ENCODE measurements at regions not wholly inside any gene's neighbourhood (a gene's known extent, or its start where the extent isn't known, plus 50 kb on each side); places are given as distances from the start of the nearest gene placed in this dataset.
"Not testable (repeated sequence)": the region's sequence is repeated elsewhere in the genome, so short reads cannot be mapped to it uniquely, and the experiment has no call there.

- no peak overlapping the region for H3K4me3 ChIP-seq (ENCODE audit: low read depth, low read length)
- TF ChIP-seq, protein P1, sequence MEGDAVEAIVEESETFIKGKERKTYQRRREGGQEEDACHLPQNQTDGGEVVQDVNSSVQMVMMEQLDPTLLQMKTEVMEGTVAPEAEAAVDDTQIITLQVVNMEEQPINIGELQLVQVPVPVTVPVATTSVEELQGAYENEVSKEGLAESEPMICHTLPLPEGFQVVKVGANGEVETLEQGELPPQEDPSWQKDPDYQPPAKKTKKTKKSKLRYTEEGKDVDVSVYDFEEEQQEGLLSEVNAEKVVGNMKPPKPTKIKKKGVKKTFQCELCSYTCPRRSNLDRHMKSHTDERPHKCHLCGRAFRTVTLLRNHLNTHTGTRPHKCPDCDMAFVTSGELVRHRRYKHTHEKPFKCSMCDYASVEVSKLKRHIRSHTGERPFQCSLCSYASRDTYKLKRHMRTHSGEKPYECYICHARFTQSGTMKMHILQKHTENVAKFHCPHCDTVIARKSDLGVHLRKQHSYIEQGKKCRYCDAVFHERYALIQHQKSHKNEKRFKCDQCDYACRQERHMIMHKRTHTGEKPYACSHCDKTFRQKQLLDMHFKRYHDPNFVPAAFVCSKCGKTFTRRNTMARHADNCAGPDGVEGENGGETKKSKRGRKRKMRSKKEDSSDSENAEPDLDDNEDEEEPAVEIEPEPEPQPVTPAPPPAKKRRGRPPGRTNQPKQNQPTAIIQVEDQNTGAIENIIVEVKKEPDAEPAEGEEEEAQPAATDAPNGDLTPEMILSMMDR (IDR thresholded peaks at IDR 0.05; ENCODE audit: borderline replicate concordance, insufficient read depth, low read depth, low read length): no peak
Measured at GRCh38 chr10:37067576-37067975, 57.8 kb upstream of the ANKRD30A start.

GRCh38 chr10:37062296-37062695, 63.1 kb upstream of the ANKRD30A start:
- H3K4me3 ChIP-seq (ENCODE audit: low read depth, low read length): not testable (repeated sequence)

GRCh38 chr10:37057261-37057660, 68.1 kb upstream of the ANKRD30A start:
- TF ChIP-seq, protein P1 (IDR thresholded peaks at IDR 0.05; ENCODE audit: borderline replicate concordance, insufficient read depth, low read depth, low read length): no peak

GRCh38 chr10:37053476-37053875, 71.9 kb upstream of the ANKRD30A start:
- TF ChIP-seq, protein P1 (IDR thresholded peaks at IDR 0.05; ENCODE audit: borderline replicate concordance, insufficient read depth, low read depth, low read length): no peak

More at GRCh38 chr10:37057261-37057660, 68.1 kb upstream of the ANKRD30A start:
- no peak overlapping the region for H3K4me3 ChIP-seq (ENCODE audit: low read depth, low read length)

GRCh38 chr10:37049982-37050381, 75.4 kb upstream of the ANKRD30A start:
- H3K4me3 ChIP-seq (ENCODE audit: low read depth, low read length): not testable (repeated sequence)

More at GRCh38 chr10:37053476-37053875, 71.9 kb upstream of the ANKRD30A start:
- no peak overlapping the region for H3K4me3 ChIP-seq (ENCODE audit: low read depth, low read length)

DNA sequence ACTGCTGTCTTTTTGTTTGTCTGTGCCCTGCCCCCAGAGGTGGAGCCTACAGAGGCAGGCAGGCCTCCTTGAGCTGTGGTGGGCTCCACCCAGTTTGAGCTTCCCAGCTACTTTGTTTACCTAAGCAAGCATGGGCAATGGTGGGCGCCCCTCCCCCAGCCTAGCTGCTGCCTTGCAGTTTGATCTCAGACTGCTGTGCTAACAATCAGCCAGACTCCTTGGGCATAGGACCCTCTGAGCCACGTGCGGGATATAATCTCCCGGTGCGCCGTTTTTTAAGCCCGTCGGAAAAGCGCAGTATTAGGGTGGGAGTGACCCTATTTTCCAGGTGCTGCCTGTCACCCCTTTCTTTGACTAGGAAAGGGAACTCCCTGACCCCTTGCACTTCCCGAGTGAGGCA, 81.1 kb upstream of the ANKRD30A start:
- not testable (repeated sequence) for H3K4me3 ChIP-seq (ENCODE audit: low read depth, low read length)

DNA sequence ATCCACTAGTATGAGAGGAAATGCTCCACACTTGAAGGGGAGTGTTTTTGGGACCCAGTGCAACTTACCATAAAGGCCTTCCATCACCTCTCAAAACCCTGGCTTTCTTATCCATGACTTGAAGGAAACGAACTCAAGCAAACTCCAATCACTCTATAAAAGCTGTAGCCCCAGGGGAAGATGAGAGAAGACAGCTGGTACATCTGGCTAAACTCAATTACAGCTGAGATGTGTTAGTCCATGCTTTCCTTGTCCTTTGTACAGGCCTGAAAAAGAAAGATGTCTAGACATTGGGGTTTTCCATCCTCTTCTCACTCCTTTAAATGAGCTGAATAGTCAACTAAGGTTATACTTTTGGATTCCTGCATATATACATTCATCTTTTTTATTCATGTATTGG, 89.5 kb upstream of the ANKRD30A start:
- H3K4me3 ChIP-seq (ENCODE audit: low read depth, low read length): no peak overlapping the region
- TF ChIP-seq, protein P1 (IDR thresholded peaks at IDR 0.05; ENCODE audit: borderline replicate concordance, insufficient read depth, low read depth, low read length): no peak

DNA sequence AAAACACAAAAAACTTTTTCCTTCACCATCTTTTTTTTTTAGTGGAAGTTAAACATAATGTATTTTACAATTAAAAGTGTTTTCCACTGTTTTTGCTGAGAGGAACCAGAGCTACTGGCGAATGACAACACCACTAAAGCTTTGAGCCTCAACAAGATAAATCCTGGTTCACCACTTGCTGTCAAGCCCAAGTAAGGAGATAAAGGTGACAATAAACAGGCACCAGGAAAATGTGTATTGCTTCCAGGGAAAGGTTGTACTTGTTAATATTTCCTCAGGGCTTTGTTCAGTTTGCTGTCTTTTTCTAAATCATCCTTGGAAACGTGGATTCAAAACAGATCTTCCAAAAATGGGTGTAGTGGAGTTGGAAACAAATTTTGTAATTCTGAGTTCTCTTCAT, 109.9 kb upstream of the ANKRD30A start:
- no peak overlapping the region for H3K4me3 ChIP-seq (ENCODE audit: low read depth, low read length)
- TF ChIP-seq, protein P1 (IDR thresholded peaks at IDR 0.05; ENCODE audit: borderline replicate concordance, insufficient read depth, low read depth, low read length): no peak

DNA sequence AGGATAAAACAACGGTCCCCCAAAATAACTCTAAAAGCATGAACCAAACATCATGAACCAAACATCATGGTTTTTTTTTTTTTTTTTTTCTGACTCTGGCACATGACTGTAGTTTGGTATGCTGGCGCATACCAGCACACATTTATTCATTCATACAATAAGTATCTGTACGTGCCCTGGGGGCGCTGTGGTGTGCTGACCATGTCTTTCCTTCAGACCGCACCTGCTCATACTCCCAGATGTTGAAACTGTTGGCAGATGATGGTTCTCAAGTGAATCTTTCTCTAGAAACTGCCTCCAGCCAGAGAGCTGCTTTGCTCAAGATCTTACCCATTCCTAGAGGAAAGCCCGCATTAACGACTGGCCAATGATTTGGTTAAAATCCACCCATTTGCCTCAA, 114.7 kb upstream of the ANKRD30A start:
- H3K4me3 ChIP-seq (ENCODE audit: low read depth, low read length): no peak overlapping the region
- TF ChIP-seq, protein P1 (IDR thresholded peaks at IDR 0.05; ENCODE audit: borderline replicate concordance, insufficient read depth, low read depth, low read length): no peak

DNA sequence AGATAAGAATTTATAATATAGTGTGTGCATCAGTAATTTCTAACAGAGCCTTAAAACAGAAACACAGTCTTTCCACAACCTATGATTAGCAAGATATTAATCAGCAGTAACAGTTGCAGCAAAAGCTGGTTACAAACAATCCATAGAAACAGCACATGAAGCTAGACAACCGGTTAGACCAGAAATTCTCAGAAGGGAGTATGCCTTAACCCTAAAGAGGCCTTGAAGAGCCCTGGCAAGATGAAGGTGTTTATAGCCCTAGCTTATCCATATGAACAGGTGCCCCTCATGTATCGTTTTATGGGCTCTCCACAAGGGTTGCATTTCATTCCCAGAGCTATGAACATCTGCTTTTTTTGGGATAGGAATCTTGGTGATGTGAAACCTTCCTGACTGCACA, 117.1 kb upstream of the ANKRD30A start:
- not testable (repeated sequence) for H3K4me3 ChIP-seq (ENCODE audit: low read depth, low read length)

Measured in GM12875 (cell line).